Stimulated activated CD4-positive, alpha-beta T cell treated with anti-CD3 and anti-CD28 coated beads, Interleukin-12 subunit alpha, Interleukin-12 subunit beta, amount 100 ng/mL, for 24 hours (primary cell): ENCODE measurements at regions not wholly inside any gene's neighbourhood (a gene's known extent, or its start where the extent isn't known, plus 50 kb on each side); places are given as distances from the start of the nearest gene placed in this dataset.

Experiments used
- DNase-seq, 2 experiments: peaks; one replicate each; pipeline ENCODE4 v3.0.0-alpha.2; 2020; ENCODE audit warnings: low read depth in 2 of 2

GRCh38 chrX:140848800-140849199, 139.2 kb downstream of the LINC00632 start:
- DNase-seq = no peak

- no peak for DNase-seq
Observed at GRCh38 chrX:140860718-140861117, 141.7 kb upstream of the SPANXB1 start.

GRCh38 chrX:140866446-140866845, 135.9 kb upstream of the SPANXB1 start:
- no peak for DNase-seq

- no peak for DNase-seq
Observed at GRCh38 chrX:140912606-140913005, 89.8 kb upstream of the SPANXB1 start.

GRCh38 chrX:140913802-140914501, 88.4 kb upstream of the SPANXB1 start:
- DNase-seq = no peak

- DNase-seq = no peak
Observed at GRCh38 chrX:140916872-140917271, 85.5 kb upstream of the SPANXB1 start.

GRCh38 chrX:140917354-140918115, 84.9 kb upstream of the SPANXB1 start:
- no peak for DNase-seq

GRCh38 chrX:140918398-140919038, 83.9 kb upstream of the SPANXB1 start:
- peak in 1 of 2 experiments; percentile 2 for DNase-seq

GRCh38 chrX:140920416-140920815, 82.0 kb upstream of the SPANXB1 start:
- no peak for DNase-seq

GRCh38 chrX:140923118-140923517, 79.3 kb upstream of the SPANXB1 start:
- DNase-seq = no peak

GRCh38 chrX:140928739-140929138, 73.7 kb upstream of the SPANXB1 start:
- DNase-seq = no peak

- DNase-seq = no peak
Observed at GRCh38 chrX:140933016-140933415, 69.4 kb upstream of the SPANXB1 start.

- no peak for DNase-seq
Observed at GRCh38 chrX:140933874-140934655, 68.3 kb upstream of the SPANXB1 start.

- no peak for DNase-seq
Observed at GRCh38 chrX:140943513-140943912, 58.9 kb upstream of the SPANXB1 start.

- no peak for DNase-seq
Observed at GRCh38 chrX:140944710-140945109, 57.7 kb upstream of the SPANXB1 start.

- no peak for DNase-seq
Observed at GRCh38 chrX:140948827-140949226, 53.6 kb upstream of the SPANXB1 start.

GRCh38 chrX:140949233-140949632, 53.2 kb upstream of the SPANXB1 start:
- no peak for DNase-seq
